ENCODE measurements at regions not wholly inside any gene's neighbourhood (a gene's known extent, or its start where the extent isn't known, plus 50 kb on each side); places are given as distances from the start of the nearest gene placed in this dataset.

DNA sequence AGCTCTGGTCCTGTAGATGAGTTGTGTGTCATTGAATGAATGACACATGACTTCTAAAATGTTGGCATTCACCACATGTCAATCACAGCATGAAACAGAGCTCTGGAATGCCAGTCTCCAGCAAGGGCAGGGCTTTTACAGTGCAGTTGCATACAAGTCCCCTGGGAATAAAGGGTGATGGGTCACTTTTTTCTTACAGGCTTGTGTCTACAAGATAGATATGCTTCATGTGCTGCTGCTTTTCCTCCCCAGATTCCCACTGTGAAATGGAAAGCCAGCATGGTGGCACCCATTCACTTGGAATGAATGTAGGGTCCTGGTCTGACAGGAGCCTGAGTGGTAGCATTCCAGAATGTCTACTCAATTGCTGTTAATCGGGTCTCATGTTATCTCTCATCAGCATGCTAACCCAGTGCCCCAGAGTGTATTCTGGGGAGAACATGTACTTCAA is 159.1 kb upstream of the KIT start:
- peaks cover 0 to 2% (median 0%) of the 10 kb centered on the region in 7 donors for H3K4me1 Mint-ChIP-seq
- Histone ChIP-seq H3K9me3 (ENCODE audit: control insufficient read depth in 2 of 3, low read length in 3 of 3) (no peaks in the 10 kb centered on the region), H3K27me3 (ENCODE audit: control insufficient read depth in 2 of 2, insufficient read depth in 2 of 2, low read length in 2 of 2) (no peaks in the 10 kb centered on the region), H3K4me3 (ENCODE audit: low read length) (no peak overlapping the region), H3K4me1 (ENCODE audit: control insufficient read depth in 2 of 2, insufficient read depth in 2 of 2, low read length in 2 of 2) (no peaks in the 10 kb centered on the region), H3K36me3 (ENCODE audit: control insufficient read depth in 2 of 3, insufficient read depth in 3 of 3, low read length in 3 of 3) (no peaks in the 10 kb centered on the region), H3K27ac (ENCODE audit: low read depth, low read length) (no peak overlapping the region)
- DNase-seq = no peak
- ChIA-PET CTCF (no interaction called here), POLR2A (no interaction called here)
- no peak overlapping the region for H3K4me3 Mint-ChIP-seq
- no peak overlapping the region for H3K27ac Mint-ChIP-seq
- intact Hi-C loops (cut with micrococcal nuclease) = no loop called here
- no peak for ATAC-seq
- peaks cover 0 to 3% (median 0%) of the 10 kb centered on the region in 11 donors for H3K9me3 Mint-ChIP-seq
- H3K27me3 Mint-ChIP-seq = peaks cover 0 to 29% (median 5%) of the 10 kb centered on the region in 5 donors
- H3K36me3 Mint-ChIP-seq = no peaks in the 10 kb centered on the region

DNA sequence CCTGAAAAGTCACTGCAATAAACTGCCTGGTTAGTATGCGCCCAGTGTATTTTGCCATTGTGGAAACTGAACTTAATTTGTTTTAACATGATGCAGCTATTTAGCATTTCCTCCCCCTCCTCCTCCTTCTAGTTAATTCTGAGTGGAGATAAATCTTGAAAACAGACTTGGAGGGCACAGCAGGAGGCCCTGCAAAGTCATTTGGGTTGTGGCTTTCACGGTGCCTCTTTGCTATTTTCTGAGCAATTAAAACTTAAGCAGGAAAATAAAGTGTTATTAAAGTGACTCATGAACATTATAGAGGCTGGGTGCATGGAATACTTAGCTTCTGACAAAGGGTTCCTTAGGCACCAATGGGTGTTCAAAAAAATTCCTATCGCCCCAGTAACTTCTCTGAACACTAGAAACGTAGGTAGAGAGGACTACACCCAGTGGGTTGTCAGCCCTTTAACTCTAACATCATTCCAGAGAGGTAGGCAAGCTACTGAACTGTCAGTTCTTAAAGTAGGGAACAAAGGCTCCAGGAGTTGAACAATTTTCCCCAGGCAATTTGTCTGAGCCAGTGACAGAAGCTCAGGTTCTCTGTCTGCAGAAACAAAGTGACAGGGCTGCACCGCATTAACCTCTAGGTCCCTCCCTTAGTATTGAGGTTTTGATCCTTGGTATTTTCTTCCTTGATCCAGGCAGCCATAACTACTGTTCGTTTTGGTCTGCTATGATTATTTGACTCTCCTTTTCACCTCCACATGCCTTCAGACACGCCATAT is 158.3 kb upstream of the KIT start:
- DNase-seq (no peak), ATAC-seq (no peak)
- ChIA-PET CTCF (no interaction called here), POLR2A (no interaction called here)
- no peak overlapping the region for H3K4me3 Mint-ChIP-seq
- peaks cover 0 to 21% (median 5%) of the 10 kb centered on the region in 5 donors for H3K27me3 Mint-ChIP-seq
- H3K36me3 Mint-ChIP-seq = no peaks in the 10 kb centered on the region
- H3K9me3 ChIP-seq (ENCODE audit: control insufficient read depth in 2 of 3, low read length in 3 of 3) = no peaks in the 10 kb centered on the region
- no peak overlapping the region for H3K27ac ChIP-seq (ENCODE audit: low read depth, low read length)
- H3K9me3 Mint-ChIP-seq = peaks cover 0 to 9% (median 0%) of the 10 kb centered on the region in 11 donors
- no peak overlapping the region for H3K27ac Mint-ChIP-seq
- peaks cover 0 to 2% (median 0%) of the 10 kb centered on the region in 7 donors for H3K4me1 Mint-ChIP-seq
- no peaks in the 10 kb centered on the region for H3K36me3 ChIP-seq (ENCODE audit: control insufficient read depth in 2 of 3, insufficient read depth in 3 of 3, low read length in 3 of 3)
- intact Hi-C loops (cut with micrococcal nuclease) = no loop called here
- H3K27me3 ChIP-seq (ENCODE audit: control insufficient read depth in 2 of 2, insufficient read depth in 2 of 2, low read length in 2 of 2) = no peaks in the 10 kb centered on the region
- no peaks in the 10 kb centered on the region for H3K4me1 ChIP-seq (ENCODE audit: control insufficient read depth in 2 of 2, insufficient read depth in 2 of 2, low read length in 2 of 2)
- no peak overlapping the region for H3K4me3 ChIP-seq (ENCODE audit: low read length)

DNA sequence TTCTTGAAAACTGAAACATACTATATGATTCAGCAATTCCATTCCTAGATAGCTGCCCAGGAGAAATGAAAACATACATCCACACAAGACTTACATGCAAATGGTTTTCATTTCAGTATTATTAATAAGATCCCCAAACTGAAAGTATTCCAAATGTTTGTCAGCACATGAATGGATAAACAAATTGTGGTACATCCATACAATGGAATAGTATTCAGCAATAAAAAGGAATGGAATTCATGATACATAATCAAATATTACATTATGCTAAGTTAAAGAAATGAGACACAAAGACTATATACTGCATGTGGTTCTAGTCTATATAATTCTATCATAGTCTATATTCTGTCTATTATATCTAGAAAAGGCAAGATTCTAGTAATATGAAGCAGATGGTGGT is 152.4 kb upstream of the KIT start:
- Mint-ChIP-seq H3K4me3 (no peak overlapping the region), H3K36me3 (no peaks in the 10 kb centered on the region), H3K9me3 (peaks cover 0 to 20% (median 7%) of the 10 kb centered on the region in 11 donors), H3K4me1 (no peaks in the 10 kb centered on the region), H3K27me3 (peaks cover 0 to 5% (median 3%) of the 10 kb centered on the region in 5 donors), H3K27ac (no peak overlapping the region)
- Histone ChIP-seq H3K4me3 (ENCODE audit: low read length) (no peak overlapping the region), H3K27me3 (ENCODE audit: control insufficient read depth in 2 of 2, insufficient read depth in 2 of 2, low read length in 2 of 2) (no peaks in the 10 kb centered on the region), H3K27ac (ENCODE audit: low read depth, low read length) (no peak overlapping the region), H3K36me3 (ENCODE audit: control insufficient read depth in 2 of 3, insufficient read depth in 3 of 3, low read length in 3 of 3) (no peaks in the 10 kb centered on the region), H3K9me3 (ENCODE audit: control insufficient read depth in 2 of 3, low read length in 3 of 3) (no peaks in the 10 kb centered on the region), H3K4me1 (ENCODE audit: control insufficient read depth in 2 of 2, insufficient read depth in 2 of 2, low read length in 2 of 2) (no peaks in the 10 kb centered on the region)
- ChIA-PET POLR2A (no interaction called here), CTCF (no interaction called here)
- intact Hi-C loops (cut with micrococcal nuclease) = no loop called here
- ATAC-seq = no peak
- no peak for DNase-seq

DNA sequence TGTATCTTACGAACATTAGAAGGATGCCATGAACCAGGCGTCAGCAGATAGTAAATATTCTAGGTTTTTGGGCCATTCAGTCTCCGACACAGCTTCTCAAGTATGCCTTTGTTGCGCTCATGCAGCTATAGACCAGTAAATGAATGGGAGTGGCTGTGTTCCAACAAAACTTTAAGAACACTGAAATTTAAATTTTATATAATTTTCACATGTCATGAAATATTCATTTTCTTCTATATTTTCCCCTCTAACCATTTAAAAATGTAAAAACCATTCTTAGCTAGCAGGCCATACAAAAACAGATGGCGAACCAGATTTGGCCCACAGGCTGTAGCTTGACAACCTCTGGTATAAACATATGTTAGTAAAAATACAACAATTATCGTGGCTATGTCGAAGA is 151.8 kb upstream of the KIT start:
- CTCF ChIA-PET = no interaction called here
- Histone ChIP-seq H3K27me3 (ENCODE audit: control insufficient read depth in 2 of 2, insufficient read depth in 2 of 2, low read length in 2 of 2) (no peaks in the 10 kb centered on the region), H3K9me3 (ENCODE audit: control insufficient read depth in 2 of 3, low read length in 3 of 3) (no peaks in the 10 kb centered on the region), H3K4me3 (ENCODE audit: low read length) (no peak overlapping the region), H3K27ac (ENCODE audit: low read depth, low read length) (no peak overlapping the region), H3K4me1 (ENCODE audit: control insufficient read depth in 2 of 2, insufficient read depth in 2 of 2, low read length in 2 of 2) (no peaks in the 10 kb centered on the region), H3K36me3 (ENCODE audit: control insufficient read depth in 2 of 3, insufficient read depth in 3 of 3, low read length in 3 of 3) (no peaks in the 10 kb centered on the region)
- intact Hi-C loops (cut with micrococcal nuclease) = no loop called here
- peaks cover 0 to 20% (median 7%) of the 10 kb centered on the region in 11 donors for H3K9me3 Mint-ChIP-seq
- DNase-seq (no peak), ATAC-seq (no peak)
- POLR2A ChIA-PET = no interaction called here
- H3K4me3 Mint-ChIP-seq = no peak overlapping the region
- no peak overlapping the region for H3K27ac Mint-ChIP-seq
- H3K27me3 Mint-ChIP-seq = peaks cover 0 to 5% (median 3%) of the 10 kb centered on the region in 5 donors
- no peaks in the 10 kb centered on the region for H3K4me1 Mint-ChIP-seq
- no peaks in the 10 kb centered on the region for H3K36me3 Mint-ChIP-seq

DNA sequence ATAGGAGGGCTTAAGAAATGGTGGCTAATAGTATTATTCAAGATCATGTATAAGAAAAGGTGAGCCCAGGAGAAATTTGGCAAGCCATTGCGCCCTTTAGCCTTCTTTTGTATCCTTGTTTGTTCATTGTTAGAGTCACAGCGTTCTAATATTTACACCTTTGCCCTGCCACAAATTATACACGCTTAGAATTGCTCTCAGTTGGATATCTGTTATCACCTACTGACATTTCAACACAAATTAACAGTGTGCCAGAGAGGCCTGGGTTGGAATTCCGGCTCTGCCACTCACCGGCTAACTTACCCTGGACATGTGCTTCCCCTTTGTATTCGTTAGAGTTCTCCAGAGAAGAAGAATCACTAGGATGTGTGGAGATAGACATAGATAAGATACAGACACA is 148.7 kb upstream of the KIT start:
- peaks cover 0 to 5% (median 3%) of the 10 kb centered on the region in 5 donors for H3K27me3 Mint-ChIP-seq
- Histone ChIP-seq H3K4me1 (ENCODE audit: control insufficient read depth in 2 of 2, insufficient read depth in 2 of 2, low read length in 2 of 2) (no peaks in the 10 kb centered on the region), H3K9me3 (ENCODE audit: control insufficient read depth in 2 of 3, low read length in 3 of 3) (no peaks in the 10 kb centered on the region), H3K4me3 (ENCODE audit: low read length) (no peak overlapping the region), H3K27ac (ENCODE audit: low read depth, low read length) (no peak overlapping the region), H3K36me3 (ENCODE audit: control insufficient read depth in 2 of 3, insufficient read depth in 3 of 3, low read length in 3 of 3) (no peaks in the 10 kb centered on the region), H3K27me3 (ENCODE audit: control insufficient read depth in 2 of 2, insufficient read depth in 2 of 2, low read length in 2 of 2) (no peaks in the 10 kb centered on the region)
- no peaks in the 10 kb centered on the region for H3K4me1 Mint-ChIP-seq
- H3K4me3 Mint-ChIP-seq = no peak overlapping the region
- ATAC-seq (no peak), DNase-seq (no peak)
- H3K36me3 Mint-ChIP-seq = no peaks in the 10 kb centered on the region
- H3K27ac Mint-ChIP-seq = no peak overlapping the region
- peaks cover 0 to 18% (median 6%) of the 10 kb centered on the region in 11 donors for H3K9me3 Mint-ChIP-seq
- POLR2A ChIA-PET = no interaction called here
- CTCF ChIA-PET = no interaction called here
- intact Hi-C loops (cut with micrococcal nuclease) = no loop called here

DNA sequence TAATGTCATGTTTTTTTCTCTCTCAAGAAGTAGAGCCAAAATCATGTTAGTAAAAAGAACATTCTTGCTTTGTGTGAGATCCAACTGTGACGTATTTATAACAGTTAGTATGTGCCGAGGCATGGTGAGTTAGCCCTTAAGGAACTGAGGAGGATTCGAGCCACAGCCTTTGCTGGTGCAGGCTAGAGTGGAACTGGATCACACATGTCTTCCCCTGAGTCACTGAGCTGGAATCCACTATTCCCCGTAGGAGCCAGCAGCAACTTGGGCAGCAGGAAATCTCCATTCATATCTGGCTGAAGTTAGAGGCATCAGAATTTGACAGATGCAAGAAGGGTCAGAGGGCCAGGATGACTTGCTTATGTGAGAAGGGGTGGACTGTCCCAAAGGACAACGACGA is 144.6 kb upstream of the KIT start:
- no peak for ATAC-seq

DNA sequence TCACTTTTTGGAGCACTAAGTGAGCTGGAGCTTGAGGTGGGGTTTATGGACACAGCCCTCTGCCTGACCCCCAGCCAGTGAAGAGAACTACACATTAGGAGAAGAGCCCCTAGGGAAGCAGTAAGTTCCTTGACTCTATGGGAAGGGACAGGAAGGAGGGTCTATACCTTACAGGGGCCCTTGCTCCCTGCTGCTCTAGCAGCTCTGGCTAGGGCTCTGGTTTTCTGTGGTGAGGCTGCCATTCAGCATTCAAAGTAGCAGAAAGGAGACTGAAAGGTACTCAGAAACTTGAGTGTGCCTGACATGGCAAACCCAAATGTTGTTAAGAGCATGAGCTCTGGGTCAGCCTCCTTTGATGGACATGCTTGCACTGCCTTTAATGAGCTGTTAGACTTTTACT is 144.0 kb upstream of the KIT start:
- no peaks in the 10 kb centered on the region for H3K4me1 ChIP-seq (ENCODE audit: control insufficient read depth in 2 of 2, insufficient read depth in 2 of 2, low read length in 2 of 2)
- no peak overlapping the region for H3K27ac ChIP-seq (ENCODE audit: low read depth, low read length)
- no peak overlapping the region for H3K4me3 ChIP-seq (ENCODE audit: low read length)
- DNase-seq (no peak), ATAC-seq (no peak)
- H3K9me3 ChIP-seq (ENCODE audit: control insufficient read depth in 2 of 3, low read length in 3 of 3) = no peaks in the 10 kb centered on the region
- intact Hi-C loops (cut with micrococcal nuclease) = no loop called here
- no peak overlapping the region for H3K4me3 Mint-ChIP-seq
- H3K27me3 ChIP-seq (ENCODE audit: control insufficient read depth in 2 of 2, insufficient read depth in 2 of 2, low read length in 2 of 2) = no peaks in the 10 kb centered on the region
- H3K9me3 Mint-ChIP-seq = peaks cover 0 to 2% (median 0%) of the 10 kb centered on the region in 11 donors
- H3K27me3 Mint-ChIP-seq = peaks cover 0 to 5% (median 0%) of the 10 kb centered on the region in 5 donors
- no peak overlapping the region for H3K27ac Mint-ChIP-seq
- H3K36me3 Mint-ChIP-seq = no peaks in the 10 kb centered on the region
- POLR2A ChIA-PET = no interaction called here
- CTCF ChIA-PET = no interaction called here
- H3K4me1 Mint-ChIP-seq = no peaks in the 10 kb centered on the region
- H3K36me3 ChIP-seq (ENCODE audit: control insufficient read depth in 2 of 3, insufficient read depth in 3 of 3, low read length in 3 of 3) = no peaks in the 10 kb centered on the region

More for the DNA sequence above, 144.6 kb upstream of the KIT start:
- Histone ChIP-seq H3K9me3 (ENCODE audit: control insufficient read depth in 2 of 3, low read length in 3 of 3) (no peaks in the 10 kb centered on the region), H3K4me3 (ENCODE audit: low read length) (no peak overlapping the region), H3K4me1 (ENCODE audit: control insufficient read depth in 2 of 2, insufficient read depth in 2 of 2, low read length in 2 of 2) (no peaks in the 10 kb centered on the region), H3K27me3 (ENCODE audit: control insufficient read depth in 2 of 2, insufficient read depth in 2 of 2, low read length in 2 of 2) (no peaks in the 10 kb centered on the region), H3K27ac (ENCODE audit: low read depth, low read length) (no peak overlapping the region), H3K36me3 (ENCODE audit: control insufficient read depth in 2 of 3, insufficient read depth in 3 of 3, low read length in 3 of 3) (no peaks in the 10 kb centered on the region)
- DNase-seq = no peak
- intact Hi-C loops (cut with micrococcal nuclease) = no loop called here
- POLR2A ChIA-PET = no interaction called here
- Mint-ChIP-seq H3K36me3 (no peaks in the 10 kb centered on the region), H3K4me1 (no peaks in the 10 kb centered on the region), H3K27ac (no peak overlapping the region), H3K4me3 (no peak overlapping the region), H3K27me3 (peaks cover 0 to 5% (median 0%) of the 10 kb centered on the region in 5 donors), H3K9me3 (peaks cover 0 to 2% (median 0%) of the 10 kb centered on the region in 11 donors)
- CTCF ChIA-PET = no interaction called here

Measured in naive thymus-derived CD4-positive, alpha-beta T cell (primary cell).